ENCODE measurements at regions not wholly inside any gene's neighbourhood (a gene's known extent, or its start where the extent isn't known, plus 50 kb on each side); places are given as distances from the start of the nearest gene placed in this dataset.
A peak's percentile ranks its signal among the peaks of the same experiment; 100 is the strongest.

DNA sequence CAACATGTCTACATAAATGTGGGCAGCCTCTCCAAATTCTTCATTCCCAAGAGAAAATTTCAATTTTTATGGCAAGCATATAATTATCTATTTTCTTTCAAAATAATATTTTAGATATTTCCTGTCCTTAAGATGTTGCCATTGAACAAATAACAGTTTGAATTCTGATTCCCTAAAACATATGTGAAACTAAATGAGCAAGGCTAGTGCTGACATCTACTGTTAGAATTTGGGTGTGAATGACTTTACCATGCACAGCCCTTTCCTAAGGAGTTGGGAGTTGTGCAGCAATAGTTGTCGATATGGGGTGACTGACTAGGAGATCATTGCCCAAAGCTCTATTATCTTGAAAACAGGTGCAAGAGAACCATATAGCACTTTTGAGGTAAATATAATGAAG is 108.2 kb upstream of the SLC38A4 start:
- no peaks in the 10 kb centered on the region for H3K27me3 Mint-ChIP-seq (ENCODE audit: insufficient read depth, unreplicated experiment)
- H3K36me3 Mint-ChIP-seq (ENCODE audit: insufficient read depth, unreplicated experiment), result no peaks in the 10 kb centered on the region
- intact Hi-C loops (cut with micrococcal nuclease; ENCODE audit: unreplicated experiment), result loop anchor here (1.0 to 10.0 kb wide), 6 partner anchors 87 to 799 kb away; no protein-coding TSS in a partner anchor
- H3K4me1 Mint-ChIP-seq (ENCODE audit: low read depth, unreplicated experiment), result peaks cover 7% of the 10 kb centered on the region
- BruUV-seq (replicated peaks), result no TSS peak
- Histone ChIP-seq H3K4me3 (ENCODE audit: low read depth, low read length) (no peak overlapping the region), H3K9me3 (no peaks in the 10 kb centered on the region), H3K36me3 (ENCODE audit: control insufficient read depth, insufficient read depth, low read length) (no peaks in the 10 kb centered on the region), H3K27me3 (replicated peaks; ENCODE audit: control insufficient read depth, insufficient read depth, low read length) (no peaks in the 10 kb centered on the region), H3K4me1 (peaks cover 3% of the 10 kb centered on the region; the same call in 1 of the 2 replicates)
- no peak overlapping the region for H3K4me3 Mint-ChIP-seq (ENCODE audit: unreplicated experiment)
- CTCF ChIA-PET, result interaction anchor here (0.7 to 2.1 kb wide), 4 partner anchors 52 to 809 kb away, joined by 3 to 9 read pairs (median 4); no protein-coding TSS in a partner anchor
- TF ChIP-seq, protein P1, sequence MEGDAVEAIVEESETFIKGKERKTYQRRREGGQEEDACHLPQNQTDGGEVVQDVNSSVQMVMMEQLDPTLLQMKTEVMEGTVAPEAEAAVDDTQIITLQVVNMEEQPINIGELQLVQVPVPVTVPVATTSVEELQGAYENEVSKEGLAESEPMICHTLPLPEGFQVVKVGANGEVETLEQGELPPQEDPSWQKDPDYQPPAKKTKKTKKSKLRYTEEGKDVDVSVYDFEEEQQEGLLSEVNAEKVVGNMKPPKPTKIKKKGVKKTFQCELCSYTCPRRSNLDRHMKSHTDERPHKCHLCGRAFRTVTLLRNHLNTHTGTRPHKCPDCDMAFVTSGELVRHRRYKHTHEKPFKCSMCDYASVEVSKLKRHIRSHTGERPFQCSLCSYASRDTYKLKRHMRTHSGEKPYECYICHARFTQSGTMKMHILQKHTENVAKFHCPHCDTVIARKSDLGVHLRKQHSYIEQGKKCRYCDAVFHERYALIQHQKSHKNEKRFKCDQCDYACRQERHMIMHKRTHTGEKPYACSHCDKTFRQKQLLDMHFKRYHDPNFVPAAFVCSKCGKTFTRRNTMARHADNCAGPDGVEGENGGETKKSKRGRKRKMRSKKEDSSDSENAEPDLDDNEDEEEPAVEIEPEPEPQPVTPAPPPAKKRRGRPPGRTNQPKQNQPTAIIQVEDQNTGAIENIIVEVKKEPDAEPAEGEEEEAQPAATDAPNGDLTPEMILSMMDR (IDR thresholded peaks at IDR 0.05; ENCODE audit: insufficient read depth in 1 of 2, low read depth in 1 of 2, low read length in 1 of 2, severe bottlenecking in 1 of 2, unreplicated experiment in 1 of 2), result peak; percentile 47 to 69
- H3K9me3 Mint-ChIP-seq (ENCODE audit: unreplicated experiment), result no peaks in the 10 kb centered on the region
- DNase-seq, result peak in 1 of 2 experiments; percentile 59
- H3K27ac Mint-ChIP-seq (ENCODE audit: unreplicated experiment), result no peak overlapping the region
- POLR2A ChIA-PET, result no interaction called here

DNA sequence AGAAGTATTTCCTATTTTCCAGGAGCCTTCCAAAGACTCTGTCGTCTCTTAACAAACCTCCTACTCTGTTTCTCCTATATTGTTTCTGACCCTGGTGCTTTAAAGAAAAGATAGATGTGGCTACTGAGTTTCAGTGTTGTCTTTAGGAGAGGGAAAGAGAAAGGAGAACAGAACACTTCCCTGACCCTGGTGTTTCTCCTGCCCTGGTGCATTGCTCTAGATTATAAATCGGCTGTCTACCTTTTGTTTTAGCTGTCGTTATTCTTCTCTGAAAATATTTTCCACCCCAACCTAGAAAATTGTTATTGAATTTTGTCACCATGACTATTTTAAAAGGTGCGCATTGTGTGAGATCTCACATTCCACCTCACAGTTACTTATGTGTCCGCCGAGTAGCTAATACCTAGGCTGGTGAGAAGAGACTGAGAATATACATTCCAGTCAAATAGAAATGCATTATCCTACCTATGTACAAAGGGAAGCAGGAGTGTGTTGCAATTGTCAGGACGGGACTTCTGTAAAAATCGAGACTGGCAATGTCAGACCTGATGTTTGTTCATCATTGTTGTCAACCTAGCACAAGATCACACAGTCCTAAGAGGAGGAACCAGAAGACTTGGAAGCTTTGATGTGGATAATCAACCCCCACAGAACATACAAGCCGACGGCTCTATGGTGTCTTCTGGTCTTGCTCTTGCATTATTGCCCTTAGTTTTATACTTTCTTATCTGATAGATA is 108.7 kb upstream of the SLC38A4 start:
- Histone ChIP-seq H3K9me3 (no peaks in the 10 kb centered on the region), H3K4me3 (ENCODE audit: low read depth, low read length) (no peak overlapping the region), H3K27me3 (replicated peaks; ENCODE audit: control insufficient read depth, insufficient read depth, low read length) (no peaks in the 10 kb centered on the region), H3K4me1 (peaks cover 3% of the 10 kb centered on the region; the same call in 1 of the 2 replicates), H3K36me3 (ENCODE audit: control insufficient read depth, insufficient read depth, low read length) (no peaks in the 10 kb centered on the region)
- intact Hi-C loops (cut with micrococcal nuclease; ENCODE audit: unreplicated experiment), result loop anchor here (1.0 to 10.0 kb wide), 6 partner anchors 86 to 800 kb away; no protein-coding TSS in a partner anchor
- no TSS peak for BruUV-seq (replicated peaks)
- Mint-ChIP-seq H3K9me3 (ENCODE audit: unreplicated experiment) (no peaks in the 10 kb centered on the region), H3K36me3 (ENCODE audit: insufficient read depth, unreplicated experiment) (no peaks in the 10 kb centered on the region), H3K4me3 (ENCODE audit: unreplicated experiment) (no peak overlapping the region), H3K27ac (ENCODE audit: unreplicated experiment) (no peak overlapping the region), H3K27me3 (ENCODE audit: insufficient read depth, unreplicated experiment) (no peaks in the 10 kb centered on the region), H3K4me1 (ENCODE audit: low read depth, unreplicated experiment) (peaks cover 7% of the 10 kb centered on the region)
- CTCF ChIA-PET, result interaction anchor here (0.6 to 2.1 kb wide), 6 partner anchors 50 to 273 kb away, joined by 3 to 9 read pairs (median 5); no protein-coding TSS in a partner anchor
- DNase-seq, result peak in 1 of 2 experiments; percentile 35
- POLR2A ChIA-PET, result interaction anchor here (0.5 kb wide), 1 partner anchor 821 kb away, joined by 3 read pairs; no protein-coding TSS in a partner anchor
- TF ChIP-seq, protein P1 (IDR thresholded peaks at IDR 0.05; ENCODE audit: insufficient read depth in 1 of 2, low read depth in 1 of 2, low read length in 1 of 2, severe bottlenecking in 1 of 2, unreplicated experiment in 1 of 2), result no peak

DNA sequence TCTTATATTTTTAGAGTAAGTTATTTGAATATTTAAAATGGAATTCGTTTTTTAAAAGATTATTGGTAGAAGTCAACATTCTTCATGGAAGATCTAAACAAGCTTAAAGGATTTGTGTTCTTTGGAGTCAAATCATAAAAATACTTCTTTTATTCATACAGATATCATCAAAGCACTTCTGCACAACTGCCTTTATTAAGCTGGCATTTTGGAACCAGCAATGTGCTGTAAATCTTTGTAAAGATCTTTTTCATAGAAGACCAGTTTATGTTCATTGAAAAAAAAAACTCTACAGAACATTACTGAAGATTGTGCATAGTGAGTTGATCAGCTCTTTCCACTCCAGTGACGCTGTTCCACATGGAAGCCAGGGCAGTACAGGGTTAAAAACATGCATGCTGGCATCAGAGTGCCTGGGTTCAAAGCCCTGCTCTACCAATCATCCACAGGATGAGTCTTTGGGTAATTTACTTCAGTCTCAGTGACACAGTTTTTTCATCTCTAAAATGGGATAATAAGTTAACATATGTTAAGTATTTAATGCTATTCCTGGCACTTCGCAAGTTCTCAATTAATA is 109.6 kb upstream of the SLC38A4 start:
- no peaks in the 10 kb centered on the region for H3K36me3 ChIP-seq (ENCODE audit: control insufficient read depth, insufficient read depth, low read length)
- Mint-ChIP-seq H3K27me3 (ENCODE audit: insufficient read depth, unreplicated experiment) (no peaks in the 10 kb centered on the region), H3K9me3 (ENCODE audit: unreplicated experiment) (no peaks in the 10 kb centered on the region), H3K4me1 (ENCODE audit: low read depth, unreplicated experiment) (peaks cover 7% of the 10 kb centered on the region), H3K4me3 (ENCODE audit: unreplicated experiment) (no peak overlapping the region), H3K27ac (ENCODE audit: unreplicated experiment) (no peak overlapping the region), H3K36me3 (ENCODE audit: insufficient read depth, unreplicated experiment) (no peaks in the 10 kb centered on the region)
- TF ChIP-seq, protein P1 (IDR thresholded peaks at IDR 0.05; ENCODE audit: insufficient read depth in 1 of 2, low read depth in 1 of 2, low read length in 1 of 2, severe bottlenecking in 1 of 2, unreplicated experiment in 1 of 2), result no peak
- DNase-seq, result no peak
- H3K4me3 ChIP-seq (ENCODE audit: low read depth, low read length), result no peak overlapping the region
- CTCF ChIA-PET, result interaction anchor here (1.5 to 2.1 kb wide), 2 partner anchors 49 to 259 kb away, joined by 5 read pairs; no protein-coding TSS in a partner anchor
- POLR2A ChIA-PET, result interaction anchor here (0.5 kb wide), 1 partner anchor 822 kb away, joined by 3 read pairs; no protein-coding TSS in a partner anchor
- no TSS peak for BruUV-seq (replicated peaks)
- no peaks in the 10 kb centered on the region for H3K9me3 ChIP-seq
- H3K4me1 ChIP-seq, result peaks cover 3% of the 10 kb centered on the region; the same call in 1 of the 2 replicates
- intact Hi-C loops (cut with micrococcal nuclease; ENCODE audit: unreplicated experiment), result loop anchor here (2.0 to 10.0 kb wide), 3 partner anchors 85 to 801 kb away; no protein-coding TSS in a partner anchor
- no peaks in the 10 kb centered on the region for H3K27me3 ChIP-seq (replicated peaks; ENCODE audit: control insufficient read depth, insufficient read depth, low read length)

Measured in Caco-2 (cell line).